GM20000 (cell line): ENCODE measurements at regions not wholly inside any gene's neighbourhood (a gene's known extent, or its start where the extent isn't known, plus 50 kb on each side); places are given as distances from the start of the nearest gene placed in this dataset.

ENCODE experiments used
- DNase-seq: peaks from one replicate; pipeline ENCODE4 v3.0.0; 2012; ENCODE audit warnings: low spot score
- TF ChIP-seq, protein P1 (sequence below): IDR thresholded peaks from 2 replicates; pipeline ENCODE4 v1.5.1; 2012; ENCODE audit warnings: mild to moderate bottlenecking, control low read depth; ENCODE audit errors: extremely low read depth, missing control alignments

DNA sequence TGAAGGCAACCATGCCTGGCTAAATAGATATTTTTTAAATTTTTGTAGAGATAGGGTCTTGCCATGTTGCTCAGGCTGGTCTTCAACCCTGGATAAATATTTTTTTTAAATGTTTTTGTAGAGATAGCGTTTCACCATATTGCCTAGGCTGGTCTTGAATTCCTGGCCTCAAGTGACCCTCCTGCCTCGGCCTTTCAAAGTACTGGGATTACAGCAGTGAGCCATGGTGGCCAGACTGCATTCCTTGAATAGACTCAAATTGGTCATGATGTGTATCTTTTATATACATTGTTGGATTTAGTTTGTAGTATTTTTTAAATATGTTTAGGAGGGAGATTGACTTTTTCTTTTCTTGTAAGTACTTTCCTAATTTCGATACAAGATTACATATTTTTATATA, 325.7 kb upstream of the C11orf87 start:
- DNase-seq, result no peak
- TF ChIP-seq, protein P1, sequence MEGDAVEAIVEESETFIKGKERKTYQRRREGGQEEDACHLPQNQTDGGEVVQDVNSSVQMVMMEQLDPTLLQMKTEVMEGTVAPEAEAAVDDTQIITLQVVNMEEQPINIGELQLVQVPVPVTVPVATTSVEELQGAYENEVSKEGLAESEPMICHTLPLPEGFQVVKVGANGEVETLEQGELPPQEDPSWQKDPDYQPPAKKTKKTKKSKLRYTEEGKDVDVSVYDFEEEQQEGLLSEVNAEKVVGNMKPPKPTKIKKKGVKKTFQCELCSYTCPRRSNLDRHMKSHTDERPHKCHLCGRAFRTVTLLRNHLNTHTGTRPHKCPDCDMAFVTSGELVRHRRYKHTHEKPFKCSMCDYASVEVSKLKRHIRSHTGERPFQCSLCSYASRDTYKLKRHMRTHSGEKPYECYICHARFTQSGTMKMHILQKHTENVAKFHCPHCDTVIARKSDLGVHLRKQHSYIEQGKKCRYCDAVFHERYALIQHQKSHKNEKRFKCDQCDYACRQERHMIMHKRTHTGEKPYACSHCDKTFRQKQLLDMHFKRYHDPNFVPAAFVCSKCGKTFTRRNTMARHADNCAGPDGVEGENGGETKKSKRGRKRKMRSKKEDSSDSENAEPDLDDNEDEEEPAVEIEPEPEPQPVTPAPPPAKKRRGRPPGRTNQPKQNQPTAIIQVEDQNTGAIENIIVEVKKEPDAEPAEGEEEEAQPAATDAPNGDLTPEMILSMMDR, result no peak

- no peak for DNase-seq
- TF ChIP-seq, protein P1, result no peak
Measured at GRCh38 chr11:109106151-109106906, 315.7 kb upstream of the C11orf87 start.

DNA sequence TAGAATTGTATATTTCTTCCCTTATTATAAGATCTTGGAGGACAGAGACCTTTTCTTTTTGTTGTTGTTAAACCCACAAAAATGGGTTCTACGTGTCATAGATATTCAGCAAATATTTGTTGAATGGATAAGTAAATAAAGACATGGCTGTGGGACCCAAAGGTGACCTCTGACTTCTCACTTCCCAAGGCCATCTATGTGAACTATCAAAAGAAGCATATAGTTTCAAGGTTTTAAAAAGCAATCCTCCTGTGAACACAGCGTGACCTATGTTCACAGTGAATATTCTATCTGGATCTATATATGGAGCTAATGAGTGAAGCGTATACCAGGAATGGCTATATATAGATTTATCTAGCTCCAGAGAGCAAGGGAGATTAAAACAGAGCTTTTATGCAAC, 312.8 kb upstream of the C11orf87 start:
- DNase-seq, result no peak
- TF ChIP-seq, protein P1, result no peak

DNA sequence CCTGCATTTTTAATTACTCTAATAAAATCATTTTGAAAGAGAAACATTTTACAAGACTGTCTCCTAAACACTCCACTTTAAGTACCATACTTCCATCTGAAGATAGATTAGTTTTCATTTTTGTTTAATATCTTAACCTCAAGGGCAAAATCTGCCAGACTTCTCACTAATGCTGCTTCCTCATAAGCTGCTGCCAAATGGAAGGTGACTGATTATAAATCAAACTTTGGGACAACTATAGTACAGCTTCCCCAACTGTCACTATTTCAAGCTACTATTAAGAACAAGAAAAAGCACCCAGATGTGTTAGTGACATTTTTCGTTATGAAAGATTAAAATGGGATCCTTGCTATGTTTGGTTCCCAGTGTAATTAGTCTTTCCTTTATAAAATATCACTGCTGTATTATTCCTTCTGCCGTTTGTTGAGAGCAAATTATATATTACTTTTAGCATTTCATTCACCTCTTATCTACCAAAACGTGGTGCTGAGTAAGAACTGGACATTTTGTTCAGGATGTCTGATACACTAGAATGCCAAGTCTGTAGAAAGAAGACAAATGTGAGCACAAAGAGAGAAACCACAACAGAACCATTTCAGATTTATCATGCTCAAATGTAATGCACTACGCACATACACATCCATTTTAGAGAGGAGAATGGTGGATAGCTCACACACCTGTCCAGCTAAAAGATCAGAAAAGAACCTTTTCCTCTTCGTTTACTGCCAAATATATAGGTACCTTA, 312.2 kb upstream of the C11orf87 start:
- no peak for DNase-seq

DNA sequence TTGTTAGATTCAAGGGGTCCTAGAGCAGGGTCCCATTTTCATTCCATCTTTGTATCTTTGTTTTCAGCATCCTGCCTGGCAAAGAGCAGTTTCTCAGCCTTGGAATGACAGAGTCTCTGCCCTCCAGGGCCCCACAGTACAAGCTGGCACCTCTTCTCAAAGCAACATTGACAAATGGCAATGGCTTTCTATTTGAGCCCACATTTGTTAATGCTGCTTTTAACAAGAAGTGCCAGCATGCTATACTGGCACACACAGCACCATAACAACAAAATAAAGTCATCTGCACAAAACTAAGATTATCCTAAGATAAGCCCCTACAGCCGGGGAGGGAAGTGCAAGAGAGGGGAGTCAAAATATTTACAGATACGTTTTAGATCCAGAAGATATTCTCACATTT, 309.7 kb upstream of the C11orf87 start:
- TF ChIP-seq, protein P1, result no peak
- no peak for DNase-seq

More for the DNA sequence above, 312.2 kb upstream of the C11orf87 start:
- TF ChIP-seq, protein P1, result no peak

- TF ChIP-seq, protein P1, result no peak
- DNase-seq, result no peak
Measured at GRCh38 chr11:109112821-109113280, 309.1 kb upstream of the C11orf87 start.

DNA sequence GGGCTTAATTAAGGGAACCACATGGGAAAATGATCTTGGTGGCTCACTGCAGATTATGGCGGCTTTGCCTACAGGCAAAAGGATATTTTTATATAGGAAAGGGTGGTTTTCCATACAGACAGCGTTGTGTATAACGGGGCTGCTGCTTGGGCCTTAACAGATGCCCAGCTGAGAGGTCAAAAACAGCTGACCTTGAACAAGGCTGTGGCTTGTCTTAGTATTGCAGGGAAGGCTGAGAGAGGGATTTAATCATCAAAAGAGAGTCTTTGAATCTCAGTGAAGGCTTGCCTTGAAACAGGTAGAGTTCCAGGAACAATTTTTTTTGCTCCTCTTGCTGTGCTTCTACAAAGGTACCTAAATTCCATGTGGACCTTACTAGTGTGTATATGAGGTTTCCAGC, 301.6 kb upstream of the C11orf87 start:
- TF ChIP-seq, protein P1, result no peak
- no peak for DNase-seq
